Stimulated activated naive B cell treated with anti-CD40 and anti-IgM and Interleukin-4, amounts not matched to agents 10 μg/mL and 1 μg/mL and 100 μg/mL, for 72 hours (primary cell): ENCODE measurements at regions not wholly inside any gene's neighbourhood (a gene's known extent, or its start where the extent isn't known, plus 50 kb on each side); places are given as distances from the start of the nearest gene placed in this dataset.

ENCODE experiments used
- ATAC-seq, 2 donors: fragments of 150-1000 bp; cut with Tn5 transposase; replicated peaks; 2 replicates each; pipeline ENCODE4 v1.10.0; 2021; ENCODE audit warnings: moderate library complexity in 1 of 2
- DNase-seq: peaks from one replicate; pipeline ENCODE4 v3.0.0; 2021
- H3K27ac Mint-ChIP-seq: one replicate; pipeline ENCODE4 v1.8.0; 2022; ENCODE audit warnings: mild to moderate bottlenecking, mixed read lengths
- H3K27me3 Mint-ChIP-seq, 2 donors: one replicate each; pipeline ENCODE4 v1.8.0; 2022; ENCODE audit warnings: mixed read lengths in 2 of 2
- H3K36me3 Mint-ChIP-seq, 2 donors: one replicate each; pipeline ENCODE4 v1.8.0; 2022; ENCODE audit warnings: mixed read lengths in 2 of 2, mild to moderate bottlenecking in 1 of 2
- H3K4me1 Mint-ChIP-seq, 2 donors: one replicate each; pipeline ENCODE4 v1.8.0; 2022; ENCODE audit warnings: mixed read lengths in 2 of 2, mild to moderate bottlenecking in 1 of 2
- H3K4me3 Mint-ChIP-seq, 2 donors: one replicate each; pipeline ENCODE4 v1.8.0; 2022; ENCODE audit warnings: mild to moderate bottlenecking in 2 of 2, mixed read lengths in 2 of 2, moderate library complexity in 1 of 2
- H3K9me3 Mint-ChIP-seq, 2 donors: one replicate each; pipeline ENCODE4 v1.8.0; 2022; ENCODE audit warnings: mixed read lengths in 2 of 2, mild to moderate bottlenecking in 1 of 2

- no peak for DNase-seq
- Mint-ChIP-seq H3K27me3 (peaks cover 0 to 7% of the 10 kb centered on the region in 2 donors), H3K36me3 (no peaks in the 10 kb centered on the region), H3K4me3 (no peak overlapping the region), H3K27ac (no peak overlapping the region), H3K9me3 (peaks cover 0 to 2% of the 10 kb centered on the region in 2 donors), H3K4me1 (no peaks in the 10 kb centered on the region)
- ATAC-seq, result no peak
Measured at GRCh38 chr18:51645607-51646006, 448.1 kb upstream of the MEX3C start.

DNA sequence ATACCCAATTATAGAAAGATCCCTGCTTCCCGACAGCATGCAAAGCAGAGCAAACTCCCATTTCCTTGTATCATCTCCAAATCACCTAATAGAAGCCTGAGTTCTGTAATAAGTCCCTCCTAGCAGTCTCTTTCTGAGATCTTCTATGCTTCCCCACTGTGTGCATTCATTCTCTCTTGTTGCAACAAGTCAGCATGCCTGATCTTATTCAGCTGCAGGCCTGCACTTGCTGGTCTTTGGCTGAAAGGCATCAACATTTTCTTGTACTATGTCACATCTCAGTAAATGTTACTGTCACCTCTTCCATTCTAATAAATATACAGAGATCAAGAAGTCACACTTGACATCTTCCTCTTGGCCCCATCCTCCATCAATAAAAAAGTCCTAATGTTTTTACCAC lies 449.9 kb upstream of the MEX3C start:
- H3K27ac Mint-ChIP-seq, result no peak overlapping the region
- no peak for DNase-seq
- no peak overlapping the region for H3K4me3 Mint-ChIP-seq

DNA sequence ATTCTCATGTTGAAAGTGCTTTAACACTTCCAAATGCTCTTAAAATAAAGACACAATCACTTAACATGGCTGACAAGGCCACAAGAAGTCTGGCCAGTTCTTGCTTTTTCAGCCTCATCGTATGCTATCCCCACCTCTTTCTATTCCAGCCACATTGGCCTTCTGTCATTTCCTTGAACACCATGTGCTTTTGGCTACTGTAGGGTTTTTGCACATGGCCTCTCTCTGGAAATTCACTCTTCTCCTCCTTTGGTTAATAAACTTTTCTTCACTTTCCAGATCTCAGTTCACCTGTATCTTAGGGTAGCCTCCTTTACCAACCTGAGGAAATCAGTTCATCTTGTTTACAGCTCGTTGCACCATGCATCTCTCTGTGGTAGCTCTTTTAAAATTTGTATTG lies 450.5 kb upstream of the MEX3C start:
- Mint-ChIP-seq H3K9me3 (peaks cover 0 to 2% of the 10 kb centered on the region in 2 donors), H3K36me3 (no peaks in the 10 kb centered on the region), H3K27ac (no peak overlapping the region), H3K4me1 (no peaks in the 10 kb centered on the region), H3K4me3 (no peak overlapping the region), H3K27me3 (peaks cover 0 to 5% of the 10 kb centered on the region in 2 donors)
- DNase-seq (no peak), ATAC-seq (no peak)

More for the DNA sequence above, 449.9 kb upstream of the MEX3C start:
- Mint-ChIP-seq H3K9me3 (peaks cover 0 to 2% of the 10 kb centered on the region in 2 donors), H3K36me3 (no peaks in the 10 kb centered on the region), H3K4me1 (no peaks in the 10 kb centered on the region), H3K27me3 (peaks cover 0 to 6% of the 10 kb centered on the region in 2 donors)
- ATAC-seq, result no peak

- Mint-ChIP-seq H3K27me3 (peaks cover 1 to 7% of the 10 kb centered on the region in 2 donors), H3K4me3 (no peak overlapping the region), H3K4me1 (peaks cover 1 to 2% of the 10 kb centered on the region in 2 donors), H3K36me3 (no peaks in the 10 kb centered on the region), H3K27ac (no peak overlapping the region), H3K9me3 (peaks cover 0 to 2% of the 10 kb centered on the region in 2 donors)
- ATAC-seq (no peak), DNase-seq (no peak)
Measured at GRCh38 chr18:51649796-51650195, 452.3 kb upstream of the MEX3C start.

DNA sequence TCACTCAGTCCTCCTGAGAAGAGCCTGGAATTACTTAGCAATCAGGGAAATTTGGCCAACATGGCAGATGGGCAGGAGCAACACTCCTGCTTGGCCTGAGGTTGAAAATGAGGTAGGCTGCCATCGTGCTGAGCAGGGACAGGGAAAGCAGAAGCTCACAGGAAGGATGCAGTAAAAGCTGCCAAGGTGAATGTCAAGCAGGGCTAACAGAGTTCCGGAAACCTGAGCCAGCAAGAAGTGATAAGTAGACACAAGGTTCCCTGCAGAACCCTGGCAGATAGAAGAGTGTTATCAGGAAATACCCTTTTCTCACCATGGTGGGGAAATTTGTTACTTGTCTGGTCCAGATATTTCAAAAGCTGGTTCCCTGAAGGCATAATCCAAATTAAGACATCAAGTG lies 454.3 kb upstream of the MEX3C start:
- no peak overlapping the region for H3K4me3 Mint-ChIP-seq
- H3K4me1 Mint-ChIP-seq, result peaks cover 8 to 10% of the 10 kb centered on the region in 2 donors
- no peak overlapping the region for H3K27ac Mint-ChIP-seq
- no peaks in the 10 kb centered on the region for H3K9me3 Mint-ChIP-seq
- DNase-seq, result no peak
- peaks cover 10 to 23% of the 10 kb centered on the region in 2 donors for H3K27me3 Mint-ChIP-seq
- ATAC-seq, result no peak
- no peaks in the 10 kb centered on the region for H3K36me3 Mint-ChIP-seq

DNA sequence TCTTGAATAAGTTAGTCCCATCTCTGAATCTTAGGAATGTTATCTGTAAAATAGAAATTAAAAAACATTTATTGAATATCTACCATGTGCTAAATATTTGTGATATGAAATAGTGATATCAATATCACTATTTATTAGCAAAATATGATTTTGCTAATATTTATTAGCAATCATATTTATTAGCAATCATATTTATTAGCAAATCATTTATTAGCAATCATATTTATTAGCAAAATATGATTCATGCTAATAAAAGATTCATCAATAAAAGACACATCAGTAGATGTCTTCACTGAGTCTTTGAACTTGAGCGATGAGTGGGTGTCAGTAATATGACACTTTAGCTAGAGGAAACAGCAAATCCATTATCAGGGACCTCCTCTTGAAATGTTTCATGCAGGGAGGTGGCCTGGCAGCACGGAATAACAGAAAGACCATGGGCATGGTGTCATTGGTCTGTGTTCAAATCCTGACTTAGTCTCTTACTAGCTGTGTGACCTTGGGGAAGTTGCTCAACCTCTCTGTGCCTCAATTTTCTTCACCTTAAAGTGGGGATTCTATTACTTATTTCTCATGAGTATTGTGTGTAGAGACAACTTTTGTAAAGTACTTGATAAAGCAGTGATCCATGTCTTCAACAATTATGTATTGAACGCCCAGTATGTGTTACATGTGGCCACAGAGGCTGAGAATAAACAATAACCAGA lies 456.2 kb upstream of the MEX3C start:
- Mint-ChIP-seq H3K4me3 (no peak overlapping the region), H3K27me3 (peaks cover 10 to 29% of the 10 kb centered on the region in 2 donors), H3K27ac (no peak overlapping the region), H3K36me3 (no peaks in the 10 kb centered on the region), H3K9me3 (no peaks in the 10 kb centered on the region), H3K4me1 (peaks cover 8 to 10% of the 10 kb centered on the region in 2 donors)
- ATAC-seq, result no peak
- DNase-seq, result no peak

- no peaks in the 10 kb centered on the region for H3K36me3 Mint-ChIP-seq
- H3K27me3 Mint-ChIP-seq, result peaks cover 10 to 29% of the 10 kb centered on the region in 2 donors
- H3K4me1 Mint-ChIP-seq, result peaks cover 8 to 10% of the 10 kb centered on the region in 2 donors
- H3K4me3 Mint-ChIP-seq, result peak overlapping the region in 1 of 2 donors; percentile 40
- DNase-seq (no peak), ATAC-seq (peak; percentile 67 to 72)
- H3K9me3 Mint-ChIP-seq, result no peaks in the 10 kb centered on the region
- H3K27ac Mint-ChIP-seq, result no peak overlapping the region
Measured at GRCh38 chr18:51654488-51655326, 457.2 kb upstream of the MEX3C start.

DNA sequence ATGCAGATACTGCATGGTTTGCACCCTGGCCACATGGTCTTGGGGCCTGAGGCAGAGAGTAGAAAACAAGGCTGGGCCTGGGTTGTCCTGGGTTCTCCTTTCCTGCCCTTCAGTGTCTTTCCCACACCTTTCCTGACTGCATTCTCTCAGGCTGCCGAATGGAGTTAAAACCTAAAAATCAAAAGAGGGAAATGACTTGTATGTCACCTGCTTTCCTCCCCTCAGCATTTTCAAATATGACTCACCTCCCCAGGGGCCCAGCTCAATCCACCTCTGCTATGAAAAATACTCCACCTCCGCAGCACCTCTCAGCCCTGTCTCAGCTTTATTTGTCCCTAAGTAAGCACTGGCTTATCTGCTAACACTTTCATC lies 457.8 kb upstream of the MEX3C start:
- H3K4me3 Mint-ChIP-seq, result no peak overlapping the region
- H3K9me3 Mint-ChIP-seq, result no peaks in the 10 kb centered on the region
- peaks cover 10 to 35% of the 10 kb centered on the region in 2 donors for H3K27me3 Mint-ChIP-seq
- ATAC-seq, result peak; percentile 59 to 75
- DNase-seq, result no peak
- no peaks in the 10 kb centered on the region for H3K36me3 Mint-ChIP-seq
- peaks cover 8 to 10% of the 10 kb centered on the region in 2 donors for H3K4me1 Mint-ChIP-seq
- peak overlapping the region; percentile 16 for H3K27ac Mint-ChIP-seq

DNA sequence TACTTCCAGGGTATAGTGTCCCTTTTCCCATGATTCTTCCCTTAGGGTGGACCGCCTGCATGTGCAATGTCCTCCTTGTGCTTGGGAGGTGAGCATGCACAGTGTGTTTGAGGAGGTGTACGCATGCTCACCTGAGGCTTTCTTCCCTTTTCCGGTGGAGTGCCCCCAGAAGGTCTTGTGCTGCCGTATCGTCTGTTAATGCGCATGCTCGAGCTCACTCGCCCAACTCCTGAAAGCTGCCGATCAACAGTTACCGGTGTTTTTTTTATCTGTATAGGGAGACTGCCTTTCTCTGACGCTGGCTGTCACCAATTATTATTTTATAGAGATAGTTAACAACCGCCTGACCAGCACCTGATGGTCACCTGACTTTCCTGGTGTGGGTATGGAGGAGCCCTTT lies 458.8 kb upstream of the MEX3C start:
- no peaks in the 10 kb centered on the region for H3K9me3 Mint-ChIP-seq
- peaks cover 8 to 10% of the 10 kb centered on the region in 2 donors for H3K4me1 Mint-ChIP-seq
- ATAC-seq (no peak), DNase-seq (no peak)
- no peak overlapping the region for H3K4me3 Mint-ChIP-seq
- no peak overlapping the region for H3K27ac Mint-ChIP-seq
- peaks cover 10 to 35% of the 10 kb centered on the region in 2 donors for H3K27me3 Mint-ChIP-seq
- no peaks in the 10 kb centered on the region for H3K36me3 Mint-ChIP-seq

GRCh38 chr18:51658436-51658835 lies 461.0 kb upstream of the MEX3C start:
- H3K4me3 Mint-ChIP-seq, result no peak overlapping the region
- no peaks in the 10 kb centered on the region for H3K36me3 Mint-ChIP-seq
- DNase-seq (no peak), ATAC-seq (no peak)
- no peaks in the 10 kb centered on the region for H3K9me3 Mint-ChIP-seq
- peaks cover 8 to 10% of the 10 kb centered on the region in 2 donors for H3K4me1 Mint-ChIP-seq
- H3K27me3 Mint-ChIP-seq, result peaks cover 15 to 37% of the 10 kb centered on the region in 2 donors
- no peak overlapping the region for H3K27ac Mint-ChIP-seq

- Mint-ChIP-seq H3K36me3 (no peaks in the 10 kb centered on the region), H3K4me3 (no peak overlapping the region), H3K27me3 (peaks cover 21 to 44% of the 10 kb centered on the region in 2 donors)
Measured at GRCh38 chr18:51659781-51660180, 462.3 kb upstream of the MEX3C start.

GRCh38 chr18:51660188-51660715 lies 462.8 kb upstream of the MEX3C start:
- no peak overlapping the region for H3K27ac Mint-ChIP-seq
- no peaks in the 10 kb centered on the region for H3K36me3 Mint-ChIP-seq
- H3K9me3 Mint-ChIP-seq, result no peaks in the 10 kb centered on the region
- no peak overlapping the region for H3K4me3 Mint-ChIP-seq
- no peak for ATAC-seq
- peaks cover 20 to 44% of the 10 kb centered on the region in 2 donors for H3K27me3 Mint-ChIP-seq
- peaks cover 4% of the 10 kb centered on the region in 2 donors for H3K4me1 Mint-ChIP-seq
- no peak for DNase-seq

More at GRCh38 chr18:51659781-51660180, 462.3 kb upstream of the MEX3C start:
- no peak overlapping the region for H3K27ac Mint-ChIP-seq
- H3K4me1 Mint-ChIP-seq, result peaks cover 7 to 8% of the 10 kb centered on the region in 2 donors
- no peaks in the 10 kb centered on the region for H3K9me3 Mint-ChIP-seq
- DNase-seq (no peak), ATAC-seq (no peak)

DNA sequence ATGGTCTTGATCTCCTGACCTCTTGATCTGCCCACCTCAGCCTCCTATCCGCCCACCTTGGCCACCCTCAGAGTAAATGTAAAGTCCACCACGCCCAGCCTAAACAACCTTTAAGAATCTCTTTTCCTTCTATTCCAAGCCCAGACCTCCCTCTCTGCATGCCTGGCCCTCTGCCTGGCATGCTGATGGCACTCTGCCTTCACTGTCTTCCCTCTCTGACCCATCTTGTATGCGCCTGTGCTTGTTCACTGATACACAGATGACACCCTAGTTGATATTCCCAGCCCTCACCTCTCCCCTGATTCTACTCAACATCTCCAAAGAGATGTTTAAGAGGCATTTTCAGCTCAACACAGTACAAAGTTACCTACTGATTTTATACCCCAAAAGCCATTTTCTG lies 466.8 kb upstream of the MEX3C start:
- Mint-ChIP-seq H3K27me3 (peaks cover 24 to 38% of the 10 kb centered on the region in 2 donors), H3K27ac (no peak overlapping the region), H3K4me3 (no peak overlapping the region), H3K36me3 (no peaks in the 10 kb centered on the region), H3K4me1 (peaks cover 0 to 3% of the 10 kb centered on the region in 2 donors), H3K9me3 (no peaks in the 10 kb centered on the region)
- DNase-seq, result no peak
- no peak for ATAC-seq

DNA sequence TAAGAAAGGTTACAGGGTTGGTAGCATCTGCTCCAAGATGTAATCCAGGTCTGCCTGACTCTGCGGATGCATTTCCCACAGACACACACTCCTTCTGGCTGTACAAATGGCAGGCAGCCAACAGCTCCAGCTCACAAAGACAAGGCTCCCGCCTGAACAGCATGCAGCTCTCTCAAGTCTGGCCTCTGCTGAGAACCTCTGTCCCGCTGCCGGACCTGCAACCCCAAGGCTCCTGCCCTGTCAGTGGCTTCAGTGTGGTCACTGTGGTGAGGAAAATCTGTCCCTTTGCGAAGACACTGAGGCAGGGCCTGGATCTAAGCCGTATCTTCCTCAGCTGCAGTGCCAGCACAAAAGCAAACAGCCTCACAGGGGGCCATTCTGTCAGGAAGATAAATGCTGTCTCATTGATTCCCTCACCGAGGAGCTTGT lies 469.3 kb upstream of the MEX3C start:
- peaks cover 33 to 38% of the 10 kb centered on the region in 2 donors for H3K27me3 Mint-ChIP-seq
- no peaks in the 10 kb centered on the region for H3K36me3 Mint-ChIP-seq
- H3K9me3 Mint-ChIP-seq, result no peaks in the 10 kb centered on the region
- H3K4me3 Mint-ChIP-seq, result no peak overlapping the region
- ATAC-seq (no peak), DNase-seq (no peak)
- H3K27ac Mint-ChIP-seq, result no peak overlapping the region
- peaks cover 0 to 3% of the 10 kb centered on the region in 2 donors for H3K4me1 Mint-ChIP-seq
